ENCODE measurements at regions not wholly inside any gene's neighbourhood (a gene's known extent, or its start where the extent isn't known, plus 50 kb on each side); places are given as distances from the start of the nearest gene placed in this dataset.

DNA sequence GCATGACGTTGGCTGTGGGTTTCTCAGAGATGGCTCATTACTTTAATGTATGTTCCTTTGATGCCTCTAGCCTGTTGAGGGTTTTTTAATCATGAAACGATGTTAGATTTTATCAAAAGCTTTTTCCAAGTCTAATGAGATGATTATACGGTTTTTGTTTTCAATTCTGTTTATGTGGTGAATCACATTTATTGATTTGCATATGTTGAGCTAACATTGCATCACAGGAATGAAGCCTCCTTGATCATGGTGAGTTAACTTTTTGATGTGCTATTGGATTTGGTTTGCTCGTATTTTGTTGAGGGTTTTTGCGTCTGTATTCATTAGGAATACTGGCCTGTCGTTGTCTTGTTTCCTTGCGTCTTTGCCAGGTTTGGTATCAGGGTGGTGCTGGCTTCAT is 52.3 kb upstream of the PTPN12 start:
- TF ChIP-seq, protein P1, sequence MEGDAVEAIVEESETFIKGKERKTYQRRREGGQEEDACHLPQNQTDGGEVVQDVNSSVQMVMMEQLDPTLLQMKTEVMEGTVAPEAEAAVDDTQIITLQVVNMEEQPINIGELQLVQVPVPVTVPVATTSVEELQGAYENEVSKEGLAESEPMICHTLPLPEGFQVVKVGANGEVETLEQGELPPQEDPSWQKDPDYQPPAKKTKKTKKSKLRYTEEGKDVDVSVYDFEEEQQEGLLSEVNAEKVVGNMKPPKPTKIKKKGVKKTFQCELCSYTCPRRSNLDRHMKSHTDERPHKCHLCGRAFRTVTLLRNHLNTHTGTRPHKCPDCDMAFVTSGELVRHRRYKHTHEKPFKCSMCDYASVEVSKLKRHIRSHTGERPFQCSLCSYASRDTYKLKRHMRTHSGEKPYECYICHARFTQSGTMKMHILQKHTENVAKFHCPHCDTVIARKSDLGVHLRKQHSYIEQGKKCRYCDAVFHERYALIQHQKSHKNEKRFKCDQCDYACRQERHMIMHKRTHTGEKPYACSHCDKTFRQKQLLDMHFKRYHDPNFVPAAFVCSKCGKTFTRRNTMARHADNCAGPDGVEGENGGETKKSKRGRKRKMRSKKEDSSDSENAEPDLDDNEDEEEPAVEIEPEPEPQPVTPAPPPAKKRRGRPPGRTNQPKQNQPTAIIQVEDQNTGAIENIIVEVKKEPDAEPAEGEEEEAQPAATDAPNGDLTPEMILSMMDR (IDR thresholded peaks at IDR 0.05), result no peak
- TF ChIP-seq EP300 (IDR thresholded peaks at IDR 0.05), result no peak
- TF ChIP-seq POLR2A (IDR thresholded peaks at IDR 0.05), result no peak
- TF ChIP-seq POLR2AphosphoS5 (IDR thresholded peaks at IDR 0.05), result no peak

All from suprapubic skin (tissue), 4 donors.